ENCODE measurements at regions not wholly inside any gene's neighbourhood (a gene's known extent, or its start where the extent isn't known, plus 50 kb on each side); places are given as distances from the start of the nearest gene placed in this dataset.

- DNase-seq = no peak
Observed at GRCh38 chr2:57893786-57894185, 152.8 kb upstream of the VRK2 start.

DNA sequence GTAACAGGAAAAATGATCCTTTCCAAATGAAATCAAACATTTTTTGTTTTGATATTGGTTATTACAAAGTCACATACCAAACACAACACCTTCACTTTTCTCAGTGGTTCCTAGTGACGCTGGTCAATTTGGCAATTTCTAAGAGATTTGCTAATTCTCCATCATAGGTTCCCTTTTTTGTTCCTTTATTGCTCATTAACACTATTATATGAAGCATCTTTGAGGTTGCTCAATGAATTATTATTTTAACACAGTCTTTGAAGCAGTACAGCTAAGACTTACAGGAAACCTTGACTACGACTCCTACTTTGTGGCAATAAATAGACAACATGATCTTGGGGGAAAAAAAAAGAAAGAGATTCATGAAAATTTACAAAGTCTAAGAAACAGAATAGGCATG, 152.2 kb upstream of the VRK2 start:
- DNase-seq = no peak

- no peak for DNase-seq
Observed at GRCh38 chr2:57897920-57898319, 148.7 kb upstream of the VRK2 start.

GRCh38 chr2:57899898-57900297, 146.7 kb upstream of the VRK2 start:
- no peak for DNase-seq

- no peak for DNase-seq
Observed at GRCh38 chr2:57902578-57902977, 144.0 kb upstream of the VRK2 start.

DNA sequence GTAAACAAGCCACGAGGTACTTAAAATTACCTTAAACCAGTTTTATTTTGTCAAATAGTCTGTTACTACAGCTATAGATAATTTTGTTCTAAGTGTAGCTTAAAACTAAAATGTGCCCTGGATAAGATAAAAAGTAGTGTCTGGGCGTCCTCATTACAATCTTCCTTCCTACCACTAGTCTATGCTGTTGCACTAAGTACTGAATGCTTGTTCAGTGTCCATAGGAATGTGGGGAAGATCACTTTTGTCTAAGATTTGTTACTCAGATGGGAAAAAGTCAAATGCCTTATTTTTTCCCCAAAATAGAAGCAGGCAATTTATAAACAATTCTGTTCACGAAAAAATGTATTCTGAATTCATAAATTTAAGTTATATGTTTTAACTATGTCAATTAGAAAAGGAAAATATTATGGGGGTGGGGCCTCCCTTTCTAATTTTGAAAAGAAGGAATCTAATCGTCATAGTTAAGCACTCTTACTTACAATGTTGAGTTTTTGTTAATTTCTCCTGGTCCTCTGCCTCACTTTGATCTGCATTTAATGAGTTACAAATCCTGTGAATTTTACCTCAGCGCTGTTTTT, 140.4 kb upstream of the VRK2 start:
- peak; percentile 3 for DNase-seq

GRCh38 chr2:57907411-57907810, 139.2 kb upstream of the VRK2 start:
- no peak for DNase-seq

GRCh38 chr2:57908736-57909161, 137.9 kb upstream of the VRK2 start:
- no peak for DNase-seq

GRCh38 chr2:57918126-57918525, 128.5 kb upstream of the VRK2 start:
- no peak for DNase-seq

GRCh38 chr2:57920342-57920939, 126.2 kb upstream of the VRK2 start:
- no peak for DNase-seq

DNA sequence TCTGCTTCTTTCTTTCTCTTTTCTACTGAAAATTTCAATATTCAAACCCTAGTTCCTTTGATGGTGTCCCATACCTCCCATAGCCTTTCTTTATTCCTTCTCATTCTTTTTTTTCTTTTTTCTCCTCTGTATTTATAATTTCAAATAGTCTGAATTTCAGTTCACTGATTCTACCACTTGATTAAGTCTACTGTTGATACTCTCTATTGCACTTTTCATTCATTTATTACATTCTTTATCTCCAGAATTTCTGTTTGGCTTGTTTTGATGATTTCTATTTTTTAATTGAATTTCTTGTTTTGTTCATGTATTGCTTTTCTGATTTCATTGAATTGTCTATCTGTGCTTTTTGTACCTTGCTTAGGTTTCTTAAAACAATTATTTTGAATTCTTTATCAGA, 111.9 kb upstream of the VRK2 start:
- DNase-seq = no peak

DNA sequence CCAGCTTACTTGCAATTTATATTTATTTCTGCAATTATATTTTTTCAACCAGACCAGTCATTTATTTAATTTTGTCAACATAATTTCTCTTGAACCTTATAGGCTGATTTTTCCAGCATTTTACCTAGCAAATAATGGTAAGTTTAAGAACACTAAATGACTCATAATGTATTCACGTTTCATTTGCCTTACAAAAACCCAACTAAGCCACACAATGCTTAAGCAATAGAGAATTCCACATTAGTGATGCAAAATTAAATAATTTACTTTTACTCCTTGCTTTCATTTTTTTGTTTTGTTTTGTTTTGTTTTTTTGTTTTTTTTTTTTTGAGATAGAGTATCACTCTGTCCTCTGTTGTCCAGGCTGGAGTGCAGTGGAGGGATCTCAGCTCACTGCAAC, 110.4 kb upstream of the VRK2 start:
- no peak for DNase-seq

GRCh38 chr2:57937456-57937855, 109.2 kb upstream of the VRK2 start:
- DNase-seq = no peak

GRCh38 chr2:57941816-57942215, 104.8 kb upstream of the VRK2 start:
- no peak for DNase-seq

GRCh38 chr2:57943315-57943714, 103.3 kb upstream of the VRK2 start:
- DNase-seq = no peak

DNA sequence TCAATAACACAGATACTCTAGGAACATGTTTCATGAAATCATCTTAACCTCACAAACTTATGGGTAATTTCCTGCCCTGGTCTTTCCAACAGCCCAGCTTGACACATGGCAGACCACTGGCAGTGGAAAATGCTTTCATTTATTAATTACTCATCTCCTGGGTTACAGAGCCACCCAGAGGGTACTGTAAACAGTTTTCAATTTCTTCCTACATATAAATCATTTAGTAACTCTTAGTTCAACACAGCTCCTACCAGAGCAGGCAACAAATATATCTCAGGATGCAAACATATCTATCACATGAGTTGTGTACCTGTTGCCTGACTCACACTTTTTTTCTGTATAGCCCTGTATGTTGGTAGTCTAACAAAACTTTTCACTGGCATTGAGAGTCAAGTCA, 99.2 kb upstream of the VRK2 start:
- DNase-seq = no peak

GRCh38 chr2:57954020-57954419, 92.6 kb upstream of the VRK2 start:
- DNase-seq = no peak

GRCh38 chr2:57957238-57957637, 89.4 kb upstream of the VRK2 start:
- DNase-seq = no peak

GRCh38 chr2:57959390-57959789, 87.2 kb upstream of the VRK2 start:
- DNase-seq = no peak

GRCh38 chr2:57962861-57963260, 83.7 kb upstream of the VRK2 start:
- DNase-seq = no peak

DNA sequence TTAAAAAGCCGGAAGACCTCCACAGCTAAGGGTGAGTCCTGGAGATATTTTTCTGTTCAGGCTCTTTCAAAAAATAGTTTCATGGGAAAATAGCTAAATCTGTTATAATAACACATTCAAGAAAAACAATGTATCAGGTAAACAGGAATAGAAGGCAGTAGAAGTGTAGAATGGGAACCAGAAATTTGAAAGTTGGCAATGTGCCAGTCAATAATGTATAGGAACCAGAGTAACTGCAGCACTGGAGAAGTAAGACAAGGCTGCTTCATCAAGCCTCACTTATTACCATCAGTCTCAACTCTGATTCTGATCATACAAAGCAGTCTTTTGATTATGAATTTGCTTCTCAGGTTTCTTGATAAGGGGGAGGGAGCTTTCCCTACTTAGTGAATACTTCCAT, 81.4 kb upstream of the VRK2 start:
- no peak for DNase-seq

- DNase-seq = no peak
Observed at GRCh38 chr2:57965961-57966360, 80.6 kb upstream of the VRK2 start.

DNA sequence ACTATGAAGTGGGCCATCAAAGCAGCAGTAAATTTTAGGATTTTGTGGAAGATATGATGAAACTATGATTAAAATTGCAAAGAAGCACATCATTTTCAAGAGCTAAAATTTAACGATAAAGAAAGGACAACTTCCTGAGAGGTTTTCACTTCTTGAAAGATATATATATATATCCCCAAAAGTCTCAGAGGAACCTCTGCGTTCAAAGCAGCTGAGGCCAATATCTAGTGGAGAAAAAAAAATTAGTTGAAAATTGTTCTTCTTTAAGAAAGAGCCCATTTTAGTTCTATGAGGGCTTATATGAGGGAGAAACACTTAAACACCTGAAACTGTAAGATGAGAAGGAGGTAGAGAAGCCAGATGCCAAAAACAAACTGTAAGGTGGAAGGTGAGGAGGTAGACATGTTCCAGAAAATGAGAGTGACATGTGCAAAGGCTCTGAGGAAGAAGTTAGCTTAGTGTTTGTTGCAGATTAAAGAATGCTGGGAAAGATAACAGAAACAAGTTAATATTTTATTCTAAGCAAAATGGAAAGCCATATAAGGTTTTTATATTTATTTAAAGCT, 72.9 kb upstream of the VRK2 start:
- no peak for DNase-seq

- no peak for DNase-seq
Observed at GRCh38 chr2:57979158-57979557, 67.4 kb upstream of the VRK2 start.
